K562 (cell line): ENCODE measurements at regions not wholly inside any gene's neighbourhood (a gene's known extent, or its start where the extent isn't known, plus 50 kb on each side); places are given as distances from the start of the nearest gene placed in this dataset.

Experiments used
- CEBPG ChIP-seq, 3 experiments: fragments of 200-800 bp in 1 of 3; sonication (Bioruptor generic) in 1 of 3; sonication (generic) in 1 of 3; formaldehyde crosslinking in 1 of 3; IDR thresholded peaks in 2 of 3; conservative IDR thresholded peaks in 1 of 3; 2 replicates each; pipeline versions ENCODE4 v1.6.1 to v1.8.0; 2016 to 2022; ENCODE audit warnings: missing compliant biosample characterization in 2 of 3, missing genetic modification characterization in 2 of 3, mild to moderate bottlenecking in 1 of 3, missing genetic modification reagents in 1 of 3
- E2F4 ChIP-seq: sonication (generic); formaldehyde crosslinking; IDR thresholded peaks from 2 replicates; pipeline ENCODE4 v1.8.0; 2022; ENCODE audit warnings: mild to moderate bottlenecking, low read depth, missing genetic modification reagents
- ELF4 ChIP-seq: fragments of 450-650 bp; formaldehyde crosslinking; IDR thresholded peaks from 2 replicates; pipeline ENCODE4 v1.4.0; 2022; ENCODE audit warnings: missing genetic modification characterization
- ETV1 ChIP-seq: fragments of 450-650 bp; conservative IDR thresholded peaks from 2 replicates; pipeline ENCODE4 v1.6.1; 2016; ENCODE audit warnings: missing genetic modification characterization, control low read depth, low read depth, missing compliant biosample characterization
- HDAC8 ChIP-seq: fragments of 450-650 bp; IDR thresholded peaks from 2 replicates; pipeline ENCODE4 v1.6.1; 2016; ENCODE audit warnings: mild to moderate bottlenecking, missing genetic modification characterization, moderate library complexity, missing compliant biosample characterization
- JUNB ChIP-seq: fragments of 450-650 bp; formaldehyde crosslinking; conservative IDR thresholded peaks from 2 replicates; pipeline ENCODE4 v1.4.0; 2020; ENCODE audit warnings: mild to moderate bottlenecking
- KAT8 ChIP-seq: fragments of 450-650 bp; IDR thresholded peaks from 2 replicates; pipeline ENCODE4 v1.6.1; 2016; ENCODE audit warnings: low read depth, mild to moderate bottlenecking
- MXI1 ChIP-seq: IDR thresholded peaks from 2 replicates; pipeline ENCODE4 v1.6.1; 2011; ENCODE audit warnings: low read depth, mild to moderate bottlenecking, improper control_type of control experiment, low read length
- PTBP1 ChIP-seq: fragments of 200-400 bp; formaldehyde crosslinking; IDR thresholded peaks from 2 replicates; pipeline ENCODE4 v1.6.1; 2017; ENCODE audit warnings: low read depth, low read length
- PTRF ChIP-seq: fragments of 450-650 bp; IDR thresholded peaks from 2 replicates; pipeline ENCODE4 v1.6.1; 2016; ENCODE audit warnings: mild to moderate bottlenecking, missing genetic modification characterization, missing compliant biosample characterization
- PURB ChIP-seq: sonication (generic); formaldehyde crosslinking; IDR thresholded peaks from 2 replicates; pipeline ENCODE4 v1.9.0; 2021; ENCODE audit warnings: low read depth, mild to moderate bottlenecking, missing genetic modification reagents
- RBM14 ChIP-seq: fragments of 200-400 bp; formaldehyde crosslinking; IDR thresholded peaks from 2 replicates; pipeline ENCODE4 v1.6.1; 2018; ENCODE audit warnings: low read depth, mild to moderate bottlenecking, low read length, moderate library complexity, borderline replicate concordance; ENCODE audit not compliant: insufficient read depth
- RBM22 ChIP-seq: fragments of 200-400 bp; formaldehyde crosslinking; IDR thresholded peaks from 2 replicates; pipeline ENCODE4 v1.6.1; 2018; ENCODE audit warnings: low read length, low read depth; ENCODE audit not compliant: poor library complexity, severe bottlenecking
- TEAD1 ChIP-seq, 2 experiments: fragments of 450-650 bp in 1 of 2; sonication (generic) in 1 of 2; formaldehyde crosslinking; IDR thresholded peaks; 2 replicates each; pipeline versions ENCODE4 v1.4.0 to v1.8.0; 2020 to 2022; ENCODE audit warnings: mild to moderate bottlenecking in 2 of 2, missing genetic modification reagents in 1 of 2
- THRA ChIP-seq: fragments of 450-650 bp; IDR thresholded peaks from 2 replicates; pipeline ENCODE4 v1.6.1; 2017; ENCODE audit warnings: mild to moderate bottlenecking, moderate library complexity
- UBTF ChIP-seq, 2 experiments: IDR thresholded peaks; 2 replicates each; pipeline ENCODE4 v1.6.1; 2012; ENCODE audit warnings: improper control_type of control experiment in 2 of 2, low read depth in 2 of 2, low read length in 2 of 2, borderline replicate concordance in 1 of 2
- ZBED1 ChIP-seq: IDR thresholded peaks from 2 replicates; pipeline ENCODE4 v1.6.1; 2014
- ZBTB12 ChIP-seq: fragments of 250-450 bp; sonication (Bioruptor Pico); IDR thresholded peaks from 2 replicates; pipeline ENCODE4 v1.4.0; 2020
- ZEB2 ChIP-seq: fragments of 450-650 bp; IDR thresholded peaks from 2 replicates; pipeline ENCODE4 v1.6.1; 2016
- ZNF583 ChIP-seq: fragments of 250-450 bp; sonication (Bioruptor Pico); IDR thresholded peaks from 2 replicates; pipeline ENCODE4 v1.4.0; 2020
- ZNF586 ChIP-seq: fragments of 450-650 bp; formaldehyde crosslinking; conservative IDR thresholded peaks from 2 replicates; pipeline ENCODE4 v1.4.0; 2020; ENCODE audit warnings: mild to moderate bottlenecking, moderate library complexity
- ZNF589 ChIP-seq: fragments of 200-800 bp; sonication (Bioruptor generic); IDR thresholded peaks from 2 replicates; pipeline ENCODE4 v1.6.1; 2016; ENCODE audit warnings: low read depth, missing genetic modification characterization, missing compliant biosample characterization
- ZNF75A ChIP-seq: fragments of 450-650 bp; formaldehyde crosslinking; IDR thresholded peaks from 2 replicates; pipeline ENCODE4 v1.4.0; 2020; ENCODE audit warnings: mild to moderate bottlenecking

GRCh38 chr4:15149839-15150592 is 147.7 kb downstream of the CPEB2 start (continued):
- no peak for TF ChIP-seq E2F4
- TF ChIP-seq JUNB, result no peak
- TF ChIP-seq HDAC8 (tag), result no peak
- TF ChIP-seq ZNF75A (CRISPR knock-in tag), result no peak
- TF ChIP-seq UBTF (IDR thresholded peaks at IDR 0.05; ENCODE audit: borderline replicate concordance in 1 of 2, low read depth in 2 of 2, low read length in 2 of 2), result no peak
- no peak for TF ChIP-seq PTRF (tag)
- TF ChIP-seq ZNF589 (CRISPR knock-in tag), result no peak
- peak; percentile 72 for TF ChIP-seq THRA
- 0 out of 2 replicates have a peak, but pooled peaks have one; percentile 27 for TF ChIP-seq MXI1
- TF ChIP-seq RBM22, result no peak
- no peak for TF ChIP-seq ZBED1
- TF ChIP-seq ZNF583 (CRISPR knock-in tag), result no peak
- no peak for TF ChIP-seq KAT8
- TF ChIP-seq ELF4, result no peak
- TF ChIP-seq CEBPG (CRISPR knock-in tag; IDR thresholded peaks at IDR 0.05), result no peak
- TF ChIP-seq CEBPG (tag; conservative IDR thresholded peaks at IDR 0.05 in 1 of 2, IDR thresholded peaks at IDR 0.05 in 1 of 2), result no peak
- TF ChIP-seq PURB (CRISPR knock-in tag), result no peak
- no peak for TF ChIP-seq PTBP1
- TF ChIP-seq ZNF586, result no peak
- no peak for TF ChIP-seq RBM14
- TF ChIP-seq ETV1 (tag), result no peak
- no peak for TF ChIP-seq TEAD1 (CRISPR knock-in tag; IDR thresholded peaks at IDR 0.05)
- TF ChIP-seq ZBTB12 (CRISPR knock-in tag), result no peak
- TF ChIP-seq ZEB2, result no peak
